Lower leg skin (tissue), 3 donors: ENCODE measurements at regions not wholly inside any gene's neighbourhood (a gene's known extent, or its start where the extent isn't known, plus 50 kb on each side); places are given as distances from the start of the nearest gene placed in this dataset.
"Not testable (repeated sequence)": the region's sequence is repeated elsewhere in the genome, so short reads cannot be mapped to it uniquely, and the experiment has no call there.

ENCODE experiments used
- CTCF ChIP-seq, 3 donors: fragments of 450-650 bp; IDR thresholded peaks; one replicate each; pipeline ENCODE4 v1.5.1; 2016; ENCODE audit warnings: antibody characterized with exemption in 3 of 3, mild to moderate bottlenecking in 3 of 3, moderate library complexity in 2 of 3
- POLR2A ChIP-seq, 2 donors: fragments of 450-650 bp; IDR thresholded peaks; one replicate each; pipeline ENCODE4 v1.6.1; 2016 to 2017; ENCODE audit warnings: antibody characterized with exemption in 2 of 2, mild to moderate bottlenecking in 1 of 2, moderate library complexity in 1 of 2

GRCh38 chr6:76157800-76158199, 85.3 kb upstream of the IMPG1 start:
- TF ChIP-seq POLR2A, CTCF (IDR thresholded peaks at IDR 0.05): not testable (repeated sequence)
